GM06990 (cell line): ENCODE measurements at regions not wholly inside any gene's neighbourhood (a gene's known extent, or its start where the extent isn't known, plus 50 kb on each side); places are given as distances from the start of the nearest gene placed in this dataset.

Experiments used
- DNase-seq: peaks from one replicate; pipeline ENCODE4 v3.0.0-alpha.2; 2011; ENCODE audit not compliant: insufficient read length; ENCODE audit errors: extremely low read depth
- H3K27me3 ChIP-seq: replicated peaks from 2 replicates; pipeline ENCODE4 v1.6.0; 2011; ENCODE audit warnings: low read length; ENCODE audit not compliant: control insufficient read depth, insufficient read depth
- H3K36me3 ChIP-seq: 2 replicates; pipeline ENCODE4 v1.5.1; 2011; ENCODE audit warnings: low read length; ENCODE audit not compliant: control insufficient read depth, insufficient read depth
- H3K4me3 ChIP-seq: replicated peaks from 2 replicates; pipeline ENCODE4 v1.5.1; 2011; ENCODE audit warnings: low read depth, mild to moderate bottlenecking, control low read depth, low read length
- CTCF ChIP-seq: IDR thresholded peaks from 2 replicates; pipeline ENCODE4 v1.5.1; 2011; ENCODE audit warnings: low read length, control low read depth, mild to moderate bottlenecking, inconsistent platforms; ENCODE audit not compliant: insufficient read depth, poor library complexity, severe bottlenecking

DNA sequence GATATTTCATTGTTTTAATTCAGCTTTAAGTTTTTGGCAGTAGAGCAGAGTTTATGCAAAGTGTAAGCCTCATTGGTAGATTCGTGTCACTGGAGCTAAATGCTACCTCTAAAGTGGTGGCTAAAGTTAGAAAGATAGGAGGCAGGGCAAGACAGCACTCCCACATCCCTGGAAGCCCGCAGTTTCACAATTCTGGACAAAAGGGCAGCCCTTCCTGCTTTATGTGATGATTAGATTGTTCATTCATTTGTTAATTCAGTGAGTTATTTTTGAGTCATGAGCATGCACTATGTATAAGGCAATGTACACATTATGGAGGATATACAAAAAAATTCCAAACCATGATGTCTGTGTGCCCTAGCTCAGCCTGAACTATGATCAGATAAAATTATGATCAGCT, 52.1 kb upstream of the EIF3M start:
- no peaks in the 10 kb centered on the region for H3K27me3 ChIP-seq
- DNase-seq, result no peak
- no peak for TF ChIP-seq CTCF
- no peak overlapping the region for H3K4me3 ChIP-seq
- no peaks in the 10 kb centered on the region for H3K36me3 ChIP-seq

- TF ChIP-seq CTCF, result no peak
- Histone ChIP-seq H3K4me3 (no peak overlapping the region), H3K27me3 (no peaks in the 10 kb centered on the region), H3K36me3 (no peaks in the 10 kb centered on the region)
- peak; percentile 53 for DNase-seq
Measured at GRCh38 chr11:32529994-32530588, 53.5 kb upstream of the EIF3M start.

- no peak for DNase-seq
- TF ChIP-seq CTCF, result no peak
- no peak overlapping the region for H3K4me3 ChIP-seq
- H3K36me3 ChIP-seq, result no peaks in the 10 kb centered on the region
- H3K27me3 ChIP-seq, result no peaks in the 10 kb centered on the region
Measured at GRCh38 chr11:32527261-32528175, 56.1 kb upstream of the EIF3M start.

DNA sequence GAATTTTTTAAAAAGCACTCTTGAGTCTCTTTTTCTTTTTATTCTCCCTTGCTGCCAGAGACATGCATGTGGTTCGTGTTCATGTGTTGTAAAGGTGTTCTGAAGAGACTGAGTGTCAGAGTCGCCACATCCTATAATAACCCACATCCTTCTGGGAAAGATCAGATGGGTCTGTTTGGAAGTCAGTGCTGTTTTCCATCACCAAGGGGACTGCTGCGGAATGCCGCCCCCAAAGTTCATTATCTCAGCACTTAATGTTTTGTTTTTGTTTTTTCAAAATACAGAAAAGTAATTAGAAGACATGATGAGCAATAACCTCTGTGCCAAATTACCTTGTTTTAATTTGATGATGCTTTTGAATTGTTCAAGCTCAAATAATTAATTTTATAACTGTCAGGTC, 56.9 kb upstream of the EIF3M start:
- DNase-seq, result no peak
- H3K36me3 ChIP-seq, result no peaks in the 10 kb centered on the region
- no peaks in the 10 kb centered on the region for H3K27me3 ChIP-seq
- no peak overlapping the region for H3K4me3 ChIP-seq
- TF ChIP-seq CTCF, result no peak

DNA sequence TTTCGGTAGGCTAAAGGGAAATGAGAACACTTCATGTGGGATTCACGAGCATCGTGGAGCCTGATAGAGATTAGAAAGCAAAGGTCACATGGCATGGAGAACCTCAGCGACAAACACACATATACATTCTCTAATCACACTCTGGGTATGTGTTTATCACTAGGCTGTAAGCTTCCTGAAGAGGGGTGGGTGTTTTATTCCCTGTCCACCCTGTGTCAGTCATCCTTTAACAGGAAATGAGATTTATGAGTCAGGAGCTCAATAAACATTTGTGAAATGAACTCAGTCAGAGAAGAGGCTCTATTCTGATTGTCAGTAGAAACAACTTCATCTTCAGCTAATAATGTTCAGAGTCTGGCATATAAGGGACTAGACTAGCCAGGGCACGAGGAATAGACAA, 71.7 kb upstream of the EIF3M start:
- Histone ChIP-seq H3K36me3 (no peaks in the 10 kb centered on the region), H3K4me3 (no peak overlapping the region), H3K27me3 (no peaks in the 10 kb centered on the region)
- no peak for TF ChIP-seq CTCF
- DNase-seq, result no peak
